ENCODE measurements at regions not wholly inside any gene's neighbourhood (a gene's known extent, or its start where the extent isn't known, plus 50 kb on each side); places are given as distances from the start of the nearest gene placed in this dataset.

- Histone ChIP-seq H3K4me3 (ENCODE audit: low read depth in 1 of 2, low read length in 1 of 2) (no peak overlapping the region), H3K4me1 (ENCODE audit: control insufficient read depth in 1 of 2, insufficient read depth in 1 of 2, low read depth in 1 of 2, low read length in 1 of 2) (no peaks in the 10 kb centered on the region), H3K27me3 (no peaks in the 10 kb centered on the region), H3K27ac (no peak overlapping the region), H3K9me3 (no peaks in the 10 kb centered on the region), H3K36me3 (no peaks in the 10 kb centered on the region)
- no peak for TF ChIP-seq CTCF (IDR thresholded peaks at IDR 0.05)
Measured at GRCh38 chr7:17548014-17548653, 249.7 kb downstream of the AHR start.

GRCh38 chr7:17549406-17549805 lies 251.0 kb downstream of the AHR start:
- no peak for TF ChIP-seq CTCF (IDR thresholded peaks at IDR 0.05)
- no peaks in the 10 kb centered on the region for H3K27me3 ChIP-seq
- H3K36me3 ChIP-seq: no peaks in the 10 kb centered on the region
- no peaks in the 10 kb centered on the region for H3K4me1 ChIP-seq (ENCODE audit: control insufficient read depth in 1 of 2, insufficient read depth in 1 of 2, low read depth in 1 of 2, low read length in 1 of 2)
- no peak overlapping the region for H3K27ac ChIP-seq
- no peak overlapping the region for H3K4me3 ChIP-seq (ENCODE audit: low read depth in 1 of 2, low read length in 1 of 2)
- no peaks in the 10 kb centered on the region for H3K9me3 ChIP-seq

- Histone ChIP-seq H3K4me1 (ENCODE audit: control insufficient read depth in 1 of 2, insufficient read depth in 1 of 2, low read depth in 1 of 2, low read length in 1 of 2) (no peaks in the 10 kb centered on the region), H3K36me3 (no peaks in the 10 kb centered on the region), H3K9me3 (no peaks in the 10 kb centered on the region), H3K27me3 (no peaks in the 10 kb centered on the region), H3K27ac (no peak overlapping the region), H3K4me3 (ENCODE audit: low read depth in 1 of 2, low read length in 1 of 2) (no peak overlapping the region)
- no peak for TF ChIP-seq CTCF (IDR thresholded peaks at IDR 0.05)
Measured at GRCh38 chr7:17552373-17552772, 253.9 kb downstream of the AHR start.

GRCh38 chr7:17552952-17553351 lies 254.5 kb downstream of the AHR start:
- Histone ChIP-seq H3K4me1 (ENCODE audit: control insufficient read depth in 1 of 2, insufficient read depth in 1 of 2, low read depth in 1 of 2, low read length in 1 of 2) (no peaks in the 10 kb centered on the region), H3K27me3 (no peaks in the 10 kb centered on the region), H3K36me3 (no peaks in the 10 kb centered on the region), H3K4me3 (ENCODE audit: low read depth in 1 of 2, low read length in 1 of 2) (no peak overlapping the region), H3K27ac (no peak overlapping the region), H3K9me3 (no peaks in the 10 kb centered on the region)
- no peak for TF ChIP-seq CTCF (IDR thresholded peaks at IDR 0.05)

- TF ChIP-seq CTCF (IDR thresholded peaks at IDR 0.05): no peak
- no peaks in the 10 kb centered on the region for H3K4me1 ChIP-seq (ENCODE audit: control insufficient read depth in 1 of 2, insufficient read depth in 1 of 2, low read depth in 1 of 2, low read length in 1 of 2)
Measured at GRCh38 chr7:17554341-17555015, 256.0 kb downstream of the AHR start.

More at GRCh38 chr7:17554341-17555015, 256.0 kb downstream of the AHR start:
- Histone ChIP-seq H3K27me3 (no peaks in the 10 kb centered on the region), H3K9me3 (no peaks in the 10 kb centered on the region), H3K27ac (no peak overlapping the region), H3K36me3 (no peaks in the 10 kb centered on the region), H3K4me3 (ENCODE audit: low read depth in 1 of 2, low read length in 1 of 2) (no peak overlapping the region)
